Fibroblast of skin of right biceps (primary cell): ENCODE measurements at regions not wholly inside any gene's neighbourhood (a gene's known extent, or its start where the extent isn't known, plus 50 kb on each side); places are given as distances from the start of the nearest gene placed in this dataset.

Experiments used
- DNase-seq: peaks from one replicate; pipeline ENCODE4 v3.0.0-alpha.2; 2013

DNA sequence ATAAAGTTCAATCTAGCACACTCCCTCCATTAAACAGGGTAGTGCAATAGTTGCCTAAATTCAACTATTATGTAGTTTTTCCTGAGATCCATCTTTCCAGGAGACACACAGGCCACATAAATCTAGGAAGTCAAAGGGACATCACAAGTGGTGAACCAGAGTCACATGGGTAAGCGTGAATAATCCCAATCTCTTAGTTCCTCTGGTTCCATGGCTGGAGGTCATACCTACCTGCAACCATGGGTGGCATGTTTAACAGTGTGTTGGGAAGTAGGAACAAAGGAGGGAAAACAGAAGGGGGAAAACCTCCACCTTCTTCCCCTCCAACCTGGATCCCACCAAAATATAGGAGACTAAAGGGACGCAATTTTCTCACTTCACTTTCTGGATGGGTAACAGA is 2651.6 kb downstream of the ARAP2 start:
- no peak for DNase-seq

DNA sequence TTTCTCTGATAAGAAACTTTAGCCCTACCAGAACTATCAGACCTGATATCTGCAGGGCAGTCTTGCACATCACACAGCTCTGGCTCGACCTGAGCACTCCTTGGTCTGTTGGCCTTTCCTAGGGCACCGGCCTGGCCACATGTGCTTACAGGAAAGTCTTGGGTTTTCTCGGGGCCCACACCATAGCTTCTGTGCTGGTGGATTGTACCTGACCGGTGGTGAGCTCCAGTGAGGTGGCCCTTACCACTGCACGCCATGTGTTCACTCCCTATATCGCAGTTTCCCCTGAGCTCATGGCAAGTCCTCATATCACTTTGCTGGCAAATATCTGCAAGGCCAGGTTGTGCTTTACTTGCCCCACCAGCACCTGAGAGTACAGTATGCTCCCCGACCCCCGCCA is 2637.4 kb downstream of the ARAP2 start:
- no peak for DNase-seq

DNA sequence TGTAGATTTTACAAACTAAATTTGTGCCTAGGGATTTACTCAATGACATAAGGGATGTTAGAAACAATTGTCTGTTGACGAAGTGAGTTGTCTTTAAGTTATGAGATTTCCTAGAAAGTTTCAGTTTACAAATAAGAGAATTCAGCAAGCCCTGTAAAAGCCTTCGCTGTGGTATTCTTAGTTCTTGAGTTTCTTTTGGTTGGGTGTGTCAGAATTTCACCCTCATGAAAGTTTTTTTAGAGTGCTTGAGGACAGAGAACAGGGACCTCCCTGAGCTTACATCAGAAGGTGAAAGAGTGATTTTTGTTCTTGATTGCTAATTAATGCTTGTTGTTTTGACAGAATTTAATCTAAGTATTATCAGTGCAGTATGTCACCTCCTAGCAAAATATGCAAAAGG is 2628.2 kb downstream of the ARAP2 start:
- DNase-seq: no peak

DNA sequence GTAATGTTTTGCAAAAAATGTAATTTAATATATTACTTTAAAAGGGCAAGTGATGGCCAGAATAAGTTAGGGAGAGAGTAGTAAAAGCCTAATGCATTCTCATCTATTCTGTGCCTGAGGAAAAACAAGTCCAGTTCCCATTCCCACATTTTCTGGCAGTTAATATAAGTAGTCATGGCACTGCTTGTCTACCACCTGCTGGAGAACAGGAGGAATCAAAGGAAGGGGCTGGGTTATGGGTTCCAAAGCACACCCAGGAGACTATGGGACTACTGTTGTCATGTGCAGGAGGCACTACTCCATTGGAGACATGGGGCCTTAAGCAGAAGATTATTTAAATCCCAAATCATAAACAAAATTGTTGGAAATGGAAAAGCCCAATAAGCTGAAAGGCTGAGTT is 2618.6 kb downstream of the ARAP2 start:
- no peak for DNase-seq

- DNase-seq: no peak
Measured at GRCh38 chr4:33626221-33626620, 2618.1 kb downstream of the ARAP2 start.

- DNase-seq: no peak
Measured at GRCh38 chr4:33628296-33628695, 2616.0 kb downstream of the ARAP2 start.

- peak; percentile 45 for DNase-seq
Measured at GRCh38 chr4:33649015-33649414, 2595.3 kb downstream of the ARAP2 start.

GRCh38 chr4:33649471-33649870 is 2594.8 kb downstream of the ARAP2 start:
- no peak for DNase-seq

- DNase-seq: no peak
Measured at GRCh38 chr4:33650036-33650435, 2594.3 kb downstream of the ARAP2 start.

DNA sequence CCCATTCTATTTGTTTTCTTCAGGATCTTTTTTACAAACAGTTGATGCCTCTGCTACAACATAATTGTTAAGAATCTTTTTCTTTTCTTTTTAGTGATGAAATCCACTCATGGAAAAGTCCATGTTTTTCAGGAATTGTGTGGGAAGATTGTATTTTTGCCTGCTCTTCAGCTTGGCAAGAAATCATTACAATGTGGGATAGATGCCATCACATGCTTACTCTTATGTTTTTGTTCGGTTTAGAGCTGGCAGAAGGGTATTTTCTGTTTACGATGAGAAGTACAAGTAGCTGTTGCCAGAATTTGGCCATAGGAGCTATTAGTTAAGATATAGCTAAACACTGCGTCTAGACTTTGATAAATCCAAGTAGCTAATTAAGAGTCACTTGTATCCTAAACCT is 2585.3 kb downstream of the ARAP2 start:
- no peak for DNase-seq

GRCh38 chr4:33661636-33662035 is 2582.7 kb downstream of the ARAP2 start:
- no peak for DNase-seq

- DNase-seq: no peak
Measured at GRCh38 chr4:33685939-33686338, 2558.4 kb downstream of the ARAP2 start.

DNA sequence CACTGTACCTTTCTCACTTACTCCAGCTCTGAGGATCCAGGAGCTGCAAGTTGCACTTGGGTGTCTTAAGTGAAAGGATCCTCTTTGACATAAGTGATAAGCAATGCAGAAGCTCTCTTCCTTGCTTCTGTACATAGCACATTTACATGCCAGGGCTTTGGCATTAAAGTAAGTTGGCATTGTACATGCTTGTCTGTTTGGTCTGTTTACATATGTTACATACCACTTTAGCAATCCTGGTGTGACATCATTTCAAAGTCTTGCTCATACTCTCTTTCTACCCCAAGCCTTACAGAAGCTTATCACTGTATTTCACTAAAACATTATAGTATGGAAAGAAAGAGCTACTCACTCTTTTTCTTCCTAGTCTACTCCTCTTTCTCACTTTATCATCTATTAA is 2548.3 kb downstream of the ARAP2 start:
- peak; percentile 11 for DNase-seq

- peak; percentile 5 for DNase-seq
Measured at GRCh38 chr4:33696586-33696985, 2547.7 kb downstream of the ARAP2 start.

- peak; percentile 42 for DNase-seq
Measured at GRCh38 chr4:33709247-33709646, 2535.1 kb downstream of the ARAP2 start.

DNA sequence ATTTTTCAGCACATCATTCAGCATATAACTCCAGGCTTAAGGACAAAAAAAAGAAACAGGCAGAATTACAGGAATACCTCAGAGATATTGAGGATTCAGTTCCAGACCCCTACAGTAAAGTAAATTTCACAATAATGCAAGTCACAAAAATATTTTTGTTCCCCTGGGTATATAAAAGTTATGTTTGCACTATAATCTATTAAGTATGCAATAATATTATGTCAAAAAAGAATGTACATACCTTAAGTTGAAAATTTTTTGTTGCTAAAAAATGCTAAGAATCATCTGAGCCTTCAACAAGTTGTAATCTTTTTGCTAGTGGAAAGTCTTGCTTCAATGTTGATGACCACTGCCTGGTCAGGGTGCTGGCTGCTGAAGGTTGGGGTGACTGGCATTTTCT is 2532.5 kb downstream of the ARAP2 start:
- DNase-seq: peak; percentile 26

DNA sequence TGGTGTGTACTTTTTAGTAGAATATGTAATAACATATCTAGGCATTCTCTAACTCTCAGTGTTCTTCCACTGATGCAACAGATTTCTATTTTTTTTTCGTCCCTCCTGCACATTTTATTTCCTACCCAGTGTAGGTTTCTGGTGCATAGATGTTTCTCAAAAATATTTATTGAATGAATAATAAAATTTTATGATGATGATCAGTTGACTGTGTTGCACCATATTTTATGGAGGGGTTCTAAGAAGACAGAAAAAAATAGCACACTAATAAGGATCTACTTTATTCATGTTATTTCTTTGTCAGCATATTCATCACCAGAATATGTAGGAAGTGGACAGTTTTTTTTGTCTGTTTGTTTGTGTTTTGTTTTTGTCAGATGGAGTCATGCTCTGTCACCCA is 2529.3 kb downstream of the ARAP2 start:
- no peak for DNase-seq

DNA sequence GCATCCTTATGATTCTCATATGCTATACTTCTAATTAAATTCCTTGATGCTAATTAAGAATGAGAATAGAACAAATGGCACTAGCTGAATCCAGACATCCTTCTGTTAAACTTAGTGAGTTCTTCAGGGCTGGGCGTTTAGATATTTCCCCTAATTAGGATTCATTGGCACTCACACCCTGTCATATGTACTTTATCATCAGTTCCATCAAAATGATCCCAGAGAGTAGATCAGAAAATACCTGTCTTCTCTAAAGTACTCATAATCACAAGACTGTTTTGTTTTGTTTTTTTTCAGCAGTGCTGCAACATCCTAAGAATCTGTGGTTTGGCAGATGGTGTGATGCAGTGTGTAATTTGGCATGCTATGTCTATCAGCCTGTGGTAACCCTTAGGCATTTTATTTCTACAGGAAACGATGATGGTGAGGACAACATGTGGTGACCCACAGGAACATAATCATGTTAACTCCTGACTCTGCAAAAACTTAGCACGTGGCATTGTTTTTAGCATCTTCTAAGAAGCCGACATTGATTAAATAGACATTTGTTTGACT is 2528.4 kb downstream of the ARAP2 start:
- DNase-seq: peak; percentile 85

- DNase-seq: peak; percentile 36
Measured at GRCh38 chr4:33722254-33722653, 2522.1 kb downstream of the ARAP2 start.

DNA sequence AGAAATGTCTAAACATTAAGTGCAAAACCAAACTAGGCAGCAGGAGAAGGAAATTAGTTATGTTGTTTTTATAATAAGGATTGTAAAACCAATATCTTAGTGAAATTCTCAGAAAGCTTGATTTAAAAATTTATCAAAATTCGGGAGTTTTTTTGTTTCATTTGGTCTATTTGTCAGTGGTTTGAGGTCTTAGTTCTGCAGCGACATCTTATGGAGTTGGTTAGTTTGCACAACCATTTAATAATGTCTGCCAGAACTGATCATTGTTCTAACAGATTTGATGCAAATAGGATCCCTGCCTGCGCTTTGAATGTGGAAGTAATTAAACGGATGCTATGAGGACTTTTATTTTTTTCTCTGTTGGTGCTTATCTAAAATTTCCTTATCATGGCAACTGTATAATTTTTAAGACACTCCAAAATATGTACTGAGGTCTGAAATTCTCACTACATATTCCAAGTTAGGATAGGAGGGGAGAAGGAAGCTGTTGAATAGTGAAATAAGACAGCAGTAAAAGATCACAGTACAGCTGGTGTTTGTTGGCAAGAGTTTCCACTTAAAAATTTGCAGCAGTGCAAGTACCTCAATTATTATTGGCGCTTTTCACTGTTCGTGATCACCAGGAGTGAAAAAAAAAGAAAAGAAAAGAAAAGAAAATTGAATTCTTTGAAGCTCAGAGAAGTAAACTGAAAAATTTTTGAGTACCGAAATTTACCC is 2521.4 kb downstream of the ARAP2 start:
- peak; percentile 39 for DNase-seq

- DNase-seq: no peak
Measured at GRCh38 chr4:33724685-33725084, 2519.6 kb downstream of the ARAP2 start.

DNA sequence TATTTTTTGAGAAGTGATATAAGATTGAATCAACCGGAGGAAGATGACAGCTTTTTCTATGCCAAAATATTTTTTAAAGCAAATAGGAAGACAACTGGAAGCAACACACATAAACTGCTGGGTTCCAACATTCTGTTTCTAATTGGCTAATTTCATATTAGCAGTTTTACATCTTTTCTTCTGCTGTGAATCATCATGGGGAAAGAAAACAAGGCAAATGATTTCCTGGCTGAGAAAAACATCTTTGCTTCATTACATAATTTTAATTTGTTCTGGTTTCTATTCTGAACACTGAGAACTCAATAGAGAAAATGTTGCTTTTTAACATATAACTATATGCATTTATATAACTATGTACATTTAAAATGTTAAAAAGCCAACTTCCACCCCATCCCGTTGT is 2518.5 kb downstream of the ARAP2 start:
- no peak for DNase-seq

- DNase-seq: no peak
Measured at GRCh38 chr4:33737726-33738125, 2506.6 kb downstream of the ARAP2 start.

- DNase-seq: no peak
Measured at GRCh38 chr4:33739884-33740632, 2504.3 kb downstream of the ARAP2 start.
